ENCODE measurements at regions not wholly inside any gene's neighbourhood (a gene's known extent, or its start where the extent isn't known, plus 50 kb on each side); places are given as distances from the start of the nearest gene placed in this dataset.

- H3K4me3 ChIP-seq: no peak overlapping the region
- H3K27me3 ChIP-seq: no peaks in the 10 kb centered on the region
- intact Hi-C loops (cut with DNase I; ENCODE audit: low total_unique reads): no loop called here
- TF ChIP-seq CTCF (IDR thresholded peaks at IDR 0.05) (no peak), POLR2A (IDR thresholded peaks at IDR 0.05) (no peak), POLR2AphosphoS5 (IDR thresholded peaks at IDR 0.05) (no peak), EP300 (IDR thresholded peaks at IDR 0.05) (no peak)
- H3K4me1 ChIP-seq: no peaks in the 10 kb centered on the region
- no peak for DNase-seq
- 46 to 69% (median 67%) methylated on average over 3 of the region's 3 CpGs for WGBS, 5 donors
- H3K36me3 ChIP-seq: no peaks in the 10 kb centered on the region
- no peak overlapping the region for H3K27ac ChIP-seq
- no peaks in the 10 kb centered on the region for H3K9me3 ChIP-seq
Measured at GRCh38 chr10:81403451-81403850, 471.5 kb upstream of the NRG3 start.

- WGBS, 5 donors: 89 to 93% (median 90%) methylated on average over 2 of the region's 2 CpGs
- intact Hi-C loops (cut with DNase I; ENCODE audit: low total_unique reads): no loop called here
Measured at GRCh38 chr10:81405399-81405798, 469.6 kb upstream of the NRG3 start.

GRCh38 chr10:81414038-81414437 lies 461.0 kb upstream of the NRG3 start:
- 5 to 15% (median 9%) methylated on average over 1 of the region's 1 CpG for WGBS, 5 donors
- Histone ChIP-seq H3K4me1 (no peaks in the 10 kb centered on the region), H3K4me3 (no peak overlapping the region), H3K36me3 (no peaks in the 10 kb centered on the region), H3K9me3 (peaks cover 0 to 8% (median 3%) of the 10 kb centered on the region in 4 donors), H3K27me3 (no peaks in the 10 kb centered on the region), H3K27ac (no peak overlapping the region)
- intact Hi-C loops (cut with DNase I; ENCODE audit: low total_unique reads): no loop called here
- TF ChIP-seq POLR2A (IDR thresholded peaks at IDR 0.05): no peak
- no peak for TF ChIP-seq CTCF (IDR thresholded peaks at IDR 0.05)
- TF ChIP-seq POLR2AphosphoS5 (IDR thresholded peaks at IDR 0.05): no peak
- no peak for TF ChIP-seq EP300 (IDR thresholded peaks at IDR 0.05)
- DNase-seq: peak in 1 of 2 donors; percentile 11

More at GRCh38 chr10:81405399-81405798, 469.6 kb upstream of the NRG3 start:
- H3K36me3 ChIP-seq: no peaks in the 10 kb centered on the region
- TF ChIP-seq CTCF (IDR thresholded peaks at IDR 0.05): no peak
- no peak for TF ChIP-seq POLR2A (IDR thresholded peaks at IDR 0.05)
- TF ChIP-seq EP300 (IDR thresholded peaks at IDR 0.05): no peak
- no peak for TF ChIP-seq POLR2AphosphoS5 (IDR thresholded peaks at IDR 0.05)
- no peaks in the 10 kb centered on the region for H3K27me3 ChIP-seq
- H3K27ac ChIP-seq: no peak overlapping the region
- no peak for DNase-seq
- H3K4me1 ChIP-seq: no peaks in the 10 kb centered on the region
- H3K4me3 ChIP-seq: no peak overlapping the region
- no peaks in the 10 kb centered on the region for H3K9me3 ChIP-seq

- Histone ChIP-seq H3K27me3 (no peaks in the 10 kb centered on the region), H3K9me3 (no peaks in the 10 kb centered on the region), H3K27ac (no peak overlapping the region), H3K4me1 (no peaks in the 10 kb centered on the region), H3K4me3 (no peak overlapping the region), H3K36me3 (no peaks in the 10 kb centered on the region)
- TF ChIP-seq POLR2A (IDR thresholded peaks at IDR 0.05) (no peak), EP300 (IDR thresholded peaks at IDR 0.05) (no peak), CTCF (IDR thresholded peaks at IDR 0.05) (no peak), POLR2AphosphoS5 (IDR thresholded peaks at IDR 0.05) (no peak)
- DNase-seq: no peak
- intact Hi-C loops (cut with DNase I; ENCODE audit: low total_unique reads): no loop called here
Measured at GRCh38 chr10:81426722-81427121, 448.3 kb upstream of the NRG3 start.

Measured in stomach (tissue), 8 donors.